CD4-positive, alpha-beta T cell (primary cell): ENCODE measurements at regions not wholly inside any gene's neighbourhood (a gene's known extent, or its start where the extent isn't known, plus 50 kb on each side); places are given as distances from the start of the nearest gene placed in this dataset.

Experiments used
- ATAC-seq: fragments of 200-7000 bp; cut with Tn5 transposase; one replicate; pipeline ENCODE4 v1.10.0; 2022; ENCODE audit warnings: mild to moderate bottlenecking; ENCODE audit not compliant: poor library complexity
- CTCF ChIA-PET: fragments of 350-600 bp; sonication (Branson Sonifier 250); formaldehyde crosslinking; loops from one replicate; lab custom pipeline; 2021; ENCODE audit warnings: antibody characterized with exemption, inconsistent platforms; lab: Charles Lee
- POLR2A ChIA-PET: fragments of 350-600 bp; sonication (Branson Sonifier 250); formaldehyde crosslinking; loops from one replicate; lab custom pipeline; 2021; ENCODE audit warnings: antibody characterized with exemption, inconsistent platforms; lab: Charles Lee
- DNase-seq, 14 experiments: peaks; one replicate each; pipeline ENCODE4 v3.0.0-alpha.2; 2013 to 2020; ENCODE audit warnings: mixed read lengths in 2 of 14
- H3K27ac ChIP-seq, 2 donors: one replicate each; pipeline versions ENCODE4 v1.5.1 to v1.7.0; 2013; ENCODE audit warnings: low read length in 2 of 2, low read depth in 1 of 2, mild to moderate bottlenecking in 1 of 2
- H3K27me3 ChIP-seq, 2 experiments: 1 replicate in 1 of 2; 2 replicates in 1 of 2; pipeline versions ENCODE4 v1.6.1 to v1.7.0; 2013; ENCODE audit warnings: low read length in 2 of 2, control low read depth in 1 of 2, mild to moderate bottlenecking in 1 of 2, moderate library complexity in 1 of 2; ENCODE audit not compliant: insufficient read depth in 2 of 2, control insufficient read depth in 1 of 2
- H3K36me3 ChIP-seq: one replicate; pipeline ENCODE4 v1.6.1; 2013; ENCODE audit warnings: low read length, control low read depth; ENCODE audit not compliant: insufficient read depth
- H3K4me1 ChIP-seq: one replicate; pipeline ENCODE4 v1.6.1; 2013; ENCODE audit warnings: low read length, control low read depth; ENCODE audit not compliant: insufficient read depth
- H3K4me3 ChIP-seq: one replicate; pipeline ENCODE4 v1.5.1; 2013; ENCODE audit warnings: mild to moderate bottlenecking, low read length, moderate library complexity
- H3K9me3 ChIP-seq, 2 experiments: 1 replicate in 1 of 2; 2 replicates in 1 of 2; pipeline versions ENCODE4 v1.6.1 to v1.7.0; 2013; ENCODE audit warnings: low read length in 2 of 2, mild to moderate bottlenecking in 2 of 2, control low read depth in 1 of 2, moderate library complexity in 1 of 2; ENCODE audit not compliant: control insufficient read depth in 1 of 2, insufficient read depth in 1 of 2
- H3K27ac Mint-ChIP-seq: one replicate; pipeline ENCODE4 v1.8.0; 2020; ENCODE audit warnings: mixed read lengths
- H3K27me3 Mint-ChIP-seq: one replicate; pipeline ENCODE4 v1.8.0; 2021; ENCODE audit warnings: mixed read lengths
- H3K36me3 Mint-ChIP-seq: one replicate; pipeline ENCODE4 v1.8.0; 2021; ENCODE audit warnings: low read depth, mixed read lengths
- H3K4me1 Mint-ChIP-seq: one replicate; pipeline ENCODE4 v1.8.0; 2021; ENCODE audit warnings: low read depth, mixed read lengths
- H3K4me3 Mint-ChIP-seq: one replicate; pipeline ENCODE4 v1.8.0; 2020; ENCODE audit warnings: mild to moderate bottlenecking, mixed read lengths
- H3K9me3 Mint-ChIP-seq: one replicate; pipeline ENCODE4 v1.8.0; 2020; ENCODE audit warnings: mixed read lengths
- CTCF ChIP-seq: fragments of 200-600 bp; IDR thresholded peaks from one replicate; pipeline ENCODE4 v1.8.0; 2022; ENCODE audit warnings: antibody characterized with exemption, mild to moderate bottlenecking
- intact Hi-C, 2 experiments: fragments of 100-400 bp; cut with DNase I in 1 of 2; cut with micrococcal nuclease in 1 of 2; formaldehyde crosslinking; loops; one replicate each; pipeline versions ENCODE4 v1.15.1 to v1.9.0; 2023 to 2025; cut with DNase I, micrococcal nuclease

DNA sequence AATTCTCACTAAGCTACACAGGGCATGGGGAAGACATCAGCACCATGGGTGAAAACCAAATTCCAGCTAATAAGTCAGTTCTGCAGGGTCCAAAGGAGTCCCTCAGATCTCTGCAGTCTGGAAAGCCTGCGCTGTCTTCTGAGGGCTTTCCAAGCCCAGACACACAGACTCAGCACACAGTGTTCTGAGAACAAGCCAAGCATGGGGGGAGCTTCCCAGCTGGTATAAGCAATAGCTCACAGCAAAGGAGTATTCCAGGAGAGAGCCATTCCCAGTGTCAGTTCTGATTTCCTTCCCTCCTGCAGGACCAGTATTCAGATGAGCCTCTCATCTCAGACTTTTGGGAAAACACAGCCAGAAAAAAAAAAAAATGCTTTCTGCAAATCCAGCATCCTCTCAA, 370.8 kb downstream of the TNS1 start:
- Mint-ChIP-seq H3K4me1 (no peaks in the 10 kb centered on the region), H3K27ac (no peak overlapping the region), H3K27me3 (no peaks in the 10 kb centered on the region), H3K9me3 (no peaks in the 10 kb centered on the region), H3K36me3 (no peaks in the 10 kb centered on the region), H3K4me3 (no peak overlapping the region)
- no peaks in the 10 kb centered on the region for H3K9me3 ChIP-seq
- no peak for DNase-seq
- no peak overlapping the region for H3K27ac ChIP-seq
- H3K4me3 ChIP-seq, result no peak overlapping the region
- ChIA-PET CTCF (no interaction called here), POLR2A (no interaction called here)
- no peak for ATAC-seq
- no peaks in the 10 kb centered on the region for H3K4me1 ChIP-seq
- no peaks in the 10 kb centered on the region for H3K36me3 ChIP-seq
- no peaks in the 10 kb centered on the region for H3K27me3 ChIP-seq
- TF ChIP-seq CTCF, result no peak
- intact Hi-C loops, result no loop called here

GRCh38 chr2:217631115-217631514, 371.7 kb downstream of the TNS1 start:
- Mint-ChIP-seq H3K9me3 (no peaks in the 10 kb centered on the region), H3K27me3 (no peaks in the 10 kb centered on the region), H3K36me3 (no peaks in the 10 kb centered on the region), H3K4me3 (no peak overlapping the region), H3K27ac (no peak overlapping the region), H3K4me1 (no peaks in the 10 kb centered on the region)
- H3K27me3 ChIP-seq, result no peaks in the 10 kb centered on the region
- no peak overlapping the region for H3K4me3 ChIP-seq
- no peaks in the 10 kb centered on the region for H3K4me1 ChIP-seq
- intact Hi-C loops, result no loop called here
- DNase-seq (no peak), ATAC-seq (no peak)
- no peaks in the 10 kb centered on the region for H3K36me3 ChIP-seq
- POLR2A ChIA-PET, result no interaction called here
- no peak for TF ChIP-seq CTCF
- no peaks in the 10 kb centered on the region for H3K9me3 ChIP-seq
- no peak overlapping the region for H3K27ac ChIP-seq
- CTCF ChIA-PET, result no interaction called here

- no peaks in the 10 kb centered on the region for H3K4me1 Mint-ChIP-seq
- ChIA-PET CTCF (no interaction called here), POLR2A (no interaction called here)
- no peaks in the 10 kb centered on the region for H3K36me3 Mint-ChIP-seq
- no peaks in the 10 kb centered on the region for H3K4me1 ChIP-seq
- intact Hi-C loops, result no loop called here
- H3K4me3 Mint-ChIP-seq, result no peak overlapping the region
- H3K9me3 Mint-ChIP-seq, result no peaks in the 10 kb centered on the region
- TF ChIP-seq CTCF, result no peak
- no peaks in the 10 kb centered on the region for H3K27me3 ChIP-seq
- H3K36me3 ChIP-seq, result no peaks in the 10 kb centered on the region
- H3K27ac Mint-ChIP-seq, result no peak overlapping the region
- ATAC-seq, result no peak
- no peak overlapping the region for H3K27ac ChIP-seq
- H3K27me3 Mint-ChIP-seq, result no peaks in the 10 kb centered on the region
- H3K4me3 ChIP-seq, result no peak overlapping the region
- no peak for DNase-seq
- no peaks in the 10 kb centered on the region for H3K9me3 ChIP-seq
These were observed 373.4 kb downstream of the TNS1 start for GRCh38 chr2:217629347-217629746.
